H9 (cell line): ENCODE measurements at regions not wholly inside any gene's neighbourhood (a gene's known extent, or its start where the extent isn't known, plus 50 kb on each side); places are given as distances from the start of the nearest gene placed in this dataset.

Experiments
- DNase-seq: peaks from one replicate; pipeline ENCODE4 v3.0.0-alpha.2; 2017
- H2AFZ ChIP-seq: one replicate; pipeline ENCODE4 v1.6.1; 2013; ENCODE audit warnings: mild to moderate bottlenecking, low read length, control low read depth, moderate library complexity
- H2AK5ac ChIP-seq: 2 replicates; pipeline ENCODE4 v1.6.1; 2013; ENCODE audit warnings: low read length, control low read depth, mixed read lengths; ENCODE audit not compliant: insufficient read length
- H2BK120ac ChIP-seq: one replicate; pipeline ENCODE4 v1.6.1; 2013; ENCODE audit warnings: low read depth, mild to moderate bottlenecking, low read length, control low read depth, inconsistent platforms; ENCODE audit not compliant: poor library complexity, severe bottlenecking
- H2BK12ac ChIP-seq: 2 replicates; pipeline ENCODE4 v1.6.1; 2013; ENCODE audit warnings: low read length, control low read depth, mixed read lengths, low read depth; ENCODE audit not compliant: insufficient read length
- H2BK15ac ChIP-seq: 2 replicates; pipeline ENCODE4 v1.6.1; 2013; ENCODE audit warnings: low read depth, low read length, control low read depth
- H2BK20ac ChIP-seq: one replicate; pipeline ENCODE4 v1.6.1; 2013; ENCODE audit warnings: low read depth, mild to moderate bottlenecking, low read length, control low read depth, inconsistent platforms; ENCODE audit not compliant: poor library complexity, severe bottlenecking
- H2BK5ac ChIP-seq: 2 replicates; pipeline ENCODE4 v1.6.1; 2013; ENCODE audit warnings: low read length, control low read depth, mixed read lengths; ENCODE audit not compliant: insufficient read length
- H3K14ac ChIP-seq: 2 replicates; pipeline ENCODE4 v1.6.1; 2013; ENCODE audit warnings: low read length, control low read depth; ENCODE audit not compliant: insufficient read depth
- H3K18ac ChIP-seq: 2 replicates; pipeline ENCODE4 v1.6.1; 2013; ENCODE audit warnings: low read depth, mild to moderate bottlenecking, mixed read lengths, low read length, control low read depth; ENCODE audit not compliant: insufficient read length
- H3K23ac ChIP-seq: 2 replicates; pipeline ENCODE4 v1.6.1; 2013; ENCODE audit warnings: low read length, control low read depth, mixed read lengths, low read depth; ENCODE audit not compliant: insufficient read length
- H3K23me2 ChIP-seq: 2 replicates; pipeline ENCODE4 v1.6.1; 2013; ENCODE audit warnings: low read depth, mild to moderate bottlenecking, mixed read lengths, low read length, control low read depth; ENCODE audit not compliant: insufficient read length, poor library complexity, severe bottlenecking
- H3K27ac ChIP-seq: 2 replicates; pipeline ENCODE4 v1.5.1; 2013; ENCODE audit warnings: low read length, control low read depth, mixed read lengths, low read depth; ENCODE audit not compliant: insufficient read length
- H3K27me3 ChIP-seq: 2 replicates; pipeline ENCODE4 v1.6.1; 2013; ENCODE audit warnings: low read length, control low read depth, inconsistent platforms; ENCODE audit not compliant: insufficient read depth
- H3K4ac ChIP-seq: 2 replicates; pipeline ENCODE4 v1.6.1; 2013; ENCODE audit warnings: low read depth, mild to moderate bottlenecking, control low read depth, inconsistent platforms, low read length, moderate library complexity
- H3K4me1 ChIP-seq: 2 replicates; pipeline ENCODE4 v1.6.1; 2013; ENCODE audit warnings: low read length, control low read depth, inconsistent platforms; ENCODE audit not compliant: insufficient read depth
- H3K4me2 ChIP-seq: 2 replicates; pipeline ENCODE4 v1.6.1; 2013; ENCODE audit warnings: low read length, control low read depth, mixed read lengths; ENCODE audit not compliant: insufficient read length, insufficient read depth
- H3K56ac ChIP-seq: 2 replicates; pipeline ENCODE4 v1.6.1; 2013; ENCODE audit warnings: low read depth, mild to moderate bottlenecking, mixed read lengths, low read length, control low read depth; ENCODE audit not compliant: insufficient read length
- H3K79me1 ChIP-seq: 2 replicates; pipeline ENCODE4 v1.6.1; 2013; ENCODE audit warnings: low read depth, mild to moderate bottlenecking, moderate library complexity, low read length, control low read depth, inconsistent platforms; ENCODE audit not compliant: insufficient read depth, poor library complexity, severe bottlenecking
- H3K79me2 ChIP-seq: 2 replicates; pipeline ENCODE4 v1.6.1; 2013; ENCODE audit warnings: low read length, control low read depth, inconsistent platforms; ENCODE audit not compliant: insufficient read depth
- H3K9ac ChIP-seq: 2 replicates; pipeline ENCODE4 v1.6.1; 2013; ENCODE audit warnings: low read length, control low read depth, mixed read lengths; ENCODE audit not compliant: insufficient read length; ENCODE audit errors: extremely low read depth
- H3K9me3 ChIP-seq: one replicate; pipeline ENCODE4 v1.6.1; 2013; ENCODE audit warnings: low read depth, low read length, inconsistent platforms; ENCODE audit not compliant: control insufficient read depth
- H3T11ph ChIP-seq: one replicate; pipeline ENCODE4 v1.6.1; 2013; ENCODE audit warnings: mild to moderate bottlenecking, low read length, control low read depth, inconsistent platforms
- H4K20me1 ChIP-seq: one replicate; pipeline ENCODE4 v1.6.1; 2013; ENCODE audit not compliant: control insufficient read depth, insufficient read length, insufficient read depth
- H4K5ac ChIP-seq: 2 replicates; pipeline ENCODE4 v1.6.1; 2013; ENCODE audit warnings: low read depth, mild to moderate bottlenecking, mixed read lengths, low read length, control low read depth; ENCODE audit not compliant: insufficient read length
- H4K8ac ChIP-seq: replicated peaks from 2 replicates; pipeline ENCODE4 v1.6.1; 2013; ENCODE audit warnings: low read length, control low read depth, mixed read lengths, low read depth; ENCODE audit not compliant: insufficient read length
- H4K91ac ChIP-seq: 2 replicates; pipeline ENCODE4 v1.6.1; 2013; ENCODE audit warnings: low read depth, mild to moderate bottlenecking, moderate library complexity, mixed read lengths, low read length, control low read depth; ENCODE audit not compliant: insufficient read length
- H3K27ac Mint-ChIP-seq, 3 experiments: 2 replicates in 2 of 3; 3 replicates in 1 of 3; pipeline ENCODE4 v1.8.0; 2020 to 2021; ENCODE audit warnings: mixed read lengths in 3 of 3, mild to moderate bottlenecking in 1 of 3, moderate library complexity in 1 of 3
- H3K27me3 Mint-ChIP-seq: 2 replicates; pipeline ENCODE4 v1.8.0; 2021; ENCODE audit warnings: low read depth, mild to moderate bottlenecking, moderate library complexity, mixed read lengths
- H3K36me3 Mint-ChIP-seq, 3 experiments: 2 replicates in 2 of 3; 3 replicates in 1 of 3; pipeline ENCODE4 v1.8.0; 2020 to 2021; ENCODE audit warnings: low read depth in 3 of 3, mixed read lengths in 3 of 3; ENCODE audit not compliant: insufficient read depth in 1 of 3
- H3K4me1 Mint-ChIP-seq, 2 experiments: 2 replicates each; pipeline ENCODE4 v1.8.0; 2020; ENCODE audit warnings: mixed read lengths in 2 of 2
- H3K4me3 Mint-ChIP-seq, 2 experiments: 2 replicates in 1 of 2; 3 replicates in 1 of 2; pipeline ENCODE4 v1.8.0; 2020 to 2021; ENCODE audit warnings: mild to moderate bottlenecking in 2 of 2, mixed read lengths in 2 of 2, moderate library complexity in 1 of 2
- H3K9me3 Mint-ChIP-seq, 2 experiments: 2 replicates in 1 of 2; 3 replicates in 1 of 2; pipeline ENCODE4 v1.8.0; 2020; ENCODE audit warnings: mild to moderate bottlenecking in 2 of 2, mixed read lengths in 2 of 2, moderate library complexity in 1 of 2
- CTCF ChIP-seq: fragments of 200-600 bp; sonication (generic); conservative IDR thresholded peaks from 3 replicates; pipeline ENCODE4 v1.8.0; 2021; ENCODE audit warnings: antibody characterized with exemption, mild to moderate bottlenecking
- WGBS: extraction: QIAGEN DNeasy Blood & Tissue Kit; methylation state at CpG from one replicate; pipeline ENCODE4 v1.1.7; 2013; ENCODE audit warnings: missing lambda C conversion rate, low lambda C conversion rate, mixed read lengths; ENCODE audit not compliant: insufficient read length; ENCODE audit errors: extremely low coverage; 5-methylcytosine and 5-hydroxymethylcytosine counted together

DNA sequence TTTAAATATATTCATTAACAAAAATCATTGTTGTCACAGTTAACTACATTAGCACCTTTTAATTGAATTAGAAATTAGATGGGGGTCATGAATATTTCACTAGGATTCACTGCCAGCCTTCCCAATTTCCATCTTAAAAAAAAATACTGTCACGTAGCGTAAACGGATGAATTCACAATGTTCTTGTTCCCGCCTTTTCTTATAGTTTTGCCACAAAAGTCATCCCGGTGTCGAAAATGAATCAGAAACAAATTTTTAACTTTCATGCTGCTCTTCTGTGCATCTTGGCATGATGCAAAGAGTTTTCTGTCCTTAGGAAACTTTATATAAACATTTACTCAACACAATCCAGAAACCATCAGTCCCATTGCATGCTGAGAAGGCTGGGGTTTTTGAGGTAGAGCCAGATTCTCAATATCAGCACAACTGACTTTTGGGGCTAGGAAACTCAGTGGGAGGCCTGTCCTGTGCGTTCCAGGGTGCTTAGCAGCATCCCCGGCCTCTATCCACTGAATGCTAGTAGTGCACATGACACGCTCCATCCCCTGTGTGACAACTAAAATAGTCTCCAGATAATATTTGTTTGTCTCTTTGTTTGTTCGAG is 252.9 kb upstream of the XYLT1 start:
- no peak overlapping the region for H2BK20ac ChIP-seq
- no peak overlapping the region for H3K27ac ChIP-seq
- no peaks in the 10 kb centered on the region for H3K79me2 ChIP-seq
- DNase-seq: no peak
- no peak overlapping the region for H4K5ac ChIP-seq
- no peak overlapping the region for H2BK120ac ChIP-seq
- H3K79me1 ChIP-seq: no peaks in the 10 kb centered on the region
- H3K4ac ChIP-seq: no peak overlapping the region
- no peak overlapping the region for H3K14ac ChIP-seq
- no peak overlapping the region for H2AFZ ChIP-seq
- no peaks in the 10 kb centered on the region for H3K27me3 Mint-ChIP-seq
- no peak overlapping the region for H3K4me2 ChIP-seq
- H3K23me2 ChIP-seq: no peaks in the 10 kb centered on the region
- H3K36me3 Mint-ChIP-seq: no peaks in the 10 kb centered on the region
- no peak overlapping the region for H3K9ac ChIP-seq
- H2BK5ac ChIP-seq: no peak overlapping the region
- no CpG with 5 or more reads among the region's 10 CpGs for WGBS
- H2BK12ac ChIP-seq: no peak overlapping the region
- no peak for TF ChIP-seq CTCF
- H3K27ac Mint-ChIP-seq: no peak overlapping the region
- H3K23ac ChIP-seq: no peak overlapping the region
- H2AK5ac ChIP-seq: no peak overlapping the region
- H3K9me3 Mint-ChIP-seq: 0 out of 5 replicates have a peak, but pooled peaks cover 0 to 3% of the 10 kb centered on the region in 2 experiments
- no peak overlapping the region for H3K4me3 Mint-ChIP-seq
- H4K20me1 ChIP-seq: no peaks in the 10 kb centered on the region
- H2BK15ac ChIP-seq: no peak overlapping the region
- no peaks in the 10 kb centered on the region for H3K9me3 ChIP-seq
- no peak overlapping the region for H4K8ac ChIP-seq
- H3K27me3 ChIP-seq: no peaks in the 10 kb centered on the region
- H3K4me1 Mint-ChIP-seq: 0 out of 4 replicates have a peak, but pooled peaks cover 0 to 3% of the 10 kb centered on the region in 2 experiments
- H3K4me1 ChIP-seq: no peaks in the 10 kb centered on the region
- H4K91ac ChIP-seq: no peak overlapping the region
- H3K18ac ChIP-seq: no peak overlapping the region
- no peak overlapping the region for H3K56ac ChIP-seq
- H3T11ph ChIP-seq: no peak overlapping the region
